HepG2 (cell line): ENCODE measurements at regions not wholly inside any gene's neighbourhood (a gene's known extent, or its start where the extent isn't known, plus 50 kb on each side); places are given as distances from the start of the nearest gene placed in this dataset.

Experiments used
- ATAC-seq: fragments of 200-7000 bp; cut with Tn5 transposase; 3 replicates; pipeline ENCODE4 v1.9.1; 2020; ENCODE audit warnings: mild to moderate bottlenecking, moderate library complexity
- BruUV-seq: library from RNA; stranded (reverse); fragments of 400-500 nt; replicated peaks from 2 replicates; lab custom pipeline; 2021; lab: Mats Ljungman, UMichigan
- CTCF ChIA-PET: fragments of 300-600 bp; formaldehyde crosslinking; extraction: SDS; loops from one replicate; lab custom pipeline; 2021; ENCODE audit warnings: low total read pairs, inconsistent platforms, low intra/inter-chr PET ratio; lab: Yijun Ruan, JAX
- POLR2A ChIA-PET: fragments of 350-600 bp; sonication (Branson Sonifier 250); formaldehyde crosslinking; loops from one replicate; lab custom pipeline; 2020; ENCODE audit warnings: antibody characterized with exemption, inconsistent platforms; lab: Yijun Ruan, JAX
- DNase-seq: peaks from one replicate; pipeline ENCODE4 v3.0.0-alpha.2; 2015; ENCODE audit warnings: low spot score
- FAIRE-seq: peaks from 3 replicates; lab custom pipeline; 2011; peaks lifted over from hg19 to GRCh38; lab: Jason Lieb, UNC
- H2AFZ ChIP-seq: one replicate; pipeline ENCODE4 v1.6.1; 2011; ENCODE audit warnings: low read length, inconsistent platforms
- H3K27ac ChIP-seq: fragments of 300-600 bp; 3 replicates; pipeline ENCODE4 v1.8.0; 2011; ENCODE audit warnings: mixed run types, mild to moderate bottlenecking, mixed read lengths, low read length, inconsistent platforms; ENCODE audit not compliant: insufficient read depth; ENCODE audit errors: extremely low read length
- H3K27me3 ChIP-seq, 2 experiments: fragments of 200-600 bp in 1 of 2; 2 replicates in 1 of 2; 3 replicates in 1 of 2; pipeline versions ENCODE4 v1.6.0 to v1.8.0; 2011; ENCODE audit warnings: low read length in 2 of 2, mild to moderate bottlenecking in 2 of 2, moderate library complexity in 2 of 2, inconsistent platforms in 1 of 2; ENCODE audit not compliant: insufficient read depth in 2 of 2, control insufficient read depth in 1 of 2
- H3K36me3 ChIP-seq, 2 experiments: fragments of 200-600 bp in 1 of 2; replicated peaks in 1 of 2; 2 replicates in 1 of 2; 3 replicates in 1 of 2; pipeline versions ENCODE4 v1.5.1 to v1.8.0; 2011; ENCODE audit warnings: low read length in 2 of 2, inconsistent platforms in 1 of 2; ENCODE audit not compliant: insufficient read depth in 2 of 2, control insufficient read depth in 1 of 2
- H3K4me1 ChIP-seq: 2 replicates; pipeline ENCODE4 v1.5.1; 2012; ENCODE audit warnings: low read length, inconsistent platforms; ENCODE audit not compliant: insufficient read depth
- H3K4me2 ChIP-seq: 2 replicates; pipeline ENCODE4 v1.6.0; 2011; ENCODE audit warnings: low read depth, low read length, inconsistent platforms
- H3K4me3 ChIP-seq, 3 experiments: fragments of 200-600 bp in 1 of 3; sonication (generic), shearing (Covaris generic) in 1 of 3; replicated peaks in 1 of 3; 2 replicates each; pipeline ENCODE4 v1.5.1; 2011 to 2016; ENCODE audit warnings: low read length in 3 of 3, inconsistent platforms in 2 of 3, low read depth in 2 of 3, mild to moderate bottlenecking in 2 of 3, control low read depth in 1 of 3, mixed read lengths in 1 of 3; ENCODE audit not compliant: insufficient read depth in 1 of 3
- H3K79me2 ChIP-seq: one replicate; pipeline ENCODE4 v1.6.1; 2011; ENCODE audit warnings: low read length, inconsistent platforms; ENCODE audit not compliant: insufficient read depth
- H3K9ac ChIP-seq: 2 replicates; pipeline ENCODE4 v1.6.0; 2011; ENCODE audit warnings: mild to moderate bottlenecking, low read depth, low read length, inconsistent platforms; ENCODE audit not compliant: insufficient read depth
- H3K9me3 ChIP-seq: 2 replicates; pipeline ENCODE4 v1.5.1; 2012; ENCODE audit warnings: mild to moderate bottlenecking, low read length
- H4K20me1 ChIP-seq: 2 replicates; pipeline ENCODE4 v1.6.0; 2011; ENCODE audit warnings: inconsistent platforms, mild to moderate bottlenecking, low read length, moderate library complexity; ENCODE audit not compliant: insufficient read depth
- CCAR2 ChIP-seq: fragments of 200-400 bp; formaldehyde crosslinking; optimal IDR thresholded peaks from 2 replicates; pipeline ENCODE3; 2018; ENCODE audit warnings: low read depth, mild to moderate bottlenecking, low read length, moderate library complexity
- IKZF1 ChIP-seq: fragments of 450-650 bp; IDR thresholded peaks from 2 replicates; pipeline ENCODE4 v1.7.1; 2016
- KMT2B ChIP-seq: IDR thresholded peaks from 2 replicates; pipeline ENCODE4 v1.6.1; 2016; ENCODE audit warnings: missing genetic modification reagents, missing compliant biosample characterization
- SMYD3 ChIP-seq: sonication (generic); formaldehyde crosslinking; IDR thresholded peaks from 2 replicates; pipeline ENCODE4 v1.8.1; 2023; ENCODE audit warnings: mild to moderate bottlenecking, missing genetic modification reagents
- ZFP62 ChIP-seq: sonication (generic); formaldehyde crosslinking; IDR thresholded peaks from 2 replicates; pipeline ENCODE4 v1.4.0; 2020; ENCODE audit warnings: missing genetic modification reagents
- ZNF225 ChIP-seq: sonication (generic); formaldehyde crosslinking; IDR thresholded peaks from 2 replicates; pipeline ENCODE4 v1.4.0; 2020; ENCODE audit warnings: mild to moderate bottlenecking, missing genetic modification reagents
- ZNF335 ChIP-seq: sonication (generic); formaldehyde crosslinking; IDR thresholded peaks from 2 replicates; pipeline ENCODE4 v1.4.0; 2020; ENCODE audit warnings: missing genetic modification reagents
- WGBS: methylation state at CpG from one replicate; pipeline ENCODE4 v1.1.6; 2017; ENCODE audit warnings: low lambda C conversion rate; 5-methylcytosine and 5-hydroxymethylcytosine counted together
- in situ Hi-C: cut with HindIII; loops from 2 replicates; pipeline ENCODE4 v1.10.0; 2017; ENCODE audit warnings: low pct_unique_long_range_greater_than_20kb; ENCODE audit not compliant: extremely low pct_ligation_motif_present
- intact Hi-C: fragments of 100-400 bp; cut with micrococcal nuclease; formaldehyde crosslinking; loops from one replicate; pipeline ENCODE4 v1.10.0; 2022; ENCODE audit not compliant: unreplicated experiment
- TF ChIP-seq, protein P1 (sequence below): sonication (generic); formaldehyde crosslinking; conservative IDR thresholded peaks from 2 replicates; pipeline ENCODE4 v1.8.0; 2022; ENCODE audit warnings: missing genetic modification reagents
- TF ChIP-seq, protein P2 (sequence below): sonication (generic); formaldehyde crosslinking; IDR thresholded peaks from 2 replicates; pipeline ENCODE4 v1.8.0; 2022; ENCODE audit warnings: missing genetic modification reagents, mild to moderate bottlenecking, borderline replicate concordance
- TF ChIP-seq, protein P3 (sequence below): sonication (generic); formaldehyde crosslinking; IDR thresholded peaks from 2 replicates; pipeline ENCODE4 v1.4.0; 2020; ENCODE audit warnings: missing genetic modification reagents

DNA sequence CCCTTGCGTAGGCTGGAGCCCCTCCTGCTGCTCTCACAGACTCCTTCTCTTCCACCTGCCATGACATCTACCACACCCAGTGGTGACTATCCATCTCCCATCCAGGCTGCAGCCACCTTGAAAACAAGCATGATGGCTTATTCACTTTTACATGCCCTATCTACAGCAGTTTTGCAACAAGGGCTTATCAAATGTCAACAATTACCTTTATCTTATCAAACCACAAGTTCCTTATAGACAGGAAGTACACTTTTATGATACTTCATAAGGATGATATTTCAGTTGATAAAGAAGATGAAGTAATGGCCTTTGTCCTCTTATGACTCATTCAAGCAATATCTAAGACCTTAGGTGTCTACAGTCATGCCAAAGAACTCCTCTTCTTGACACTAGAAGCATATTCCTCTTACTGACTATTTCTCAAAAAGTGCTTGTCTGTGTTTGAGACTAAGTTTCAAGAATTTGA, 125.3 kb upstream of the SPRED1 start (continued):
- TF ChIP-seq SMYD3 (CRISPR knock-in tag): no peak
- no peak for TF ChIP-seq ZFP62 (CRISPR knock-in tag)
- no peak for TF ChIP-seq IKZF1

DNA sequence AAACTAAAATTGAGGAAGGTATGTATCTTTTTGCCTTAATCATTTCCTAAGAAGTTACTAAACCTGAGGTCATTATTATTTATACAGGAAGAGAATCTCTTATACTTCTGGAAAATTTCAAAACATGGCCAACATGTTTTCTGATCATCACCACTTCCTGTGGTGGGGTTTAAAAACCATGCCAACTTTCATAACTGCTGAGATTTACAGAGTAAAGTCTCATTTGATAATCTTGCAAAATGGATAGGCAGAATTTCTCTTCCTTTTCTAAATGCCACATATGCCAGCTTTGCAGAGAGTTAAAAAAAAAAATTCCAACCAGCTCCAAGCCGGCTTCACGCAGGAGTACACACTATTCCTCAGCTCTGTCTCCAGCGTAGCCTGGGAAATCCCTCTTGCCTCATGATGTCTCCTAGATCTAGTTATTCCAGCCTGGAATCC, 124.3 kb upstream of the SPRED1 start:
- Histone ChIP-seq H3K9me3 (no peaks in the 10 kb centered on the region), H3K4me1 (no peaks in the 10 kb centered on the region), H3K27ac (no peak overlapping the region), H3K27me3 (no peaks in the 10 kb centered on the region), H4K20me1 (no peaks in the 10 kb centered on the region)
- WGBS: 13% methylated on average over 3 of the region's 3 CpGs
- no TSS peak for BruUV-seq
- no peak for DNase-seq
- POLR2A ChIA-PET: no interaction called here
- TF ChIP-seq SMYD3 (CRISPR knock-in tag) (no peak), KMT2B (CRISPR knock-in tag) (no peak), ZNF225 (CRISPR knock-in tag) (no peak), ZNF335 (CRISPR knock-in tag) (no peak), CCAR2 (no peak)
- TF ChIP-seq, protein P1, sequence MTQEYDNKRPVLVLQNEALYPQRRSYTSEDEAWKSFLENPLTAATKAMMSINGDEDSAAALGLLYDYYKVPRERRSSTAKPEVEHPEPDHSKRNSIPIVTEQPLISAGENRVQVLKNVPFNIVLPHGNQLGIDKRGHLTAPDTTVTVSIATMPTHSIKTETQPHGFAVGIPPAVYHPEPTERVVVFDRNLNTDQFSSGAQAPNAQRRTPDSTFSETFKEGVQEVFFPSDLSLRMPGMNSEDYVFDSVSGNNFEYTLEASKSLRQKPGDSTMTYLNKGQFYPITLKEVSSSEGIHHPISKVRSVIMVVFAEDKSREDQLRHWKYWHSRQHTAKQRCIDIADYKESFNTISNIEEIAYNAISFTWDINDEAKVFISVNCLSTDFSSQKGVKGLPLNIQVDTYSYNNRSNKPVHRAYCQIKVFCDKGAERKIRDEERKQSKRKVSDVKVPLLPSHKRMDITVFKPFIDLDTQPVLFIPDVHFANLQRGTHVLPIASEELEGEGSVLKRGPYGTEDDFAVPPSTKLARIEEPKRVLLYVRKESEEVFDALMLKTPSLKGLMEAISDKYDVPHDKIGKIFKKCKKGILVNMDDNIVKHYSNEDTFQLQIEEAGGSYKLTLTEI (CRISPR knock-in tag): no peak
- TF ChIP-seq, protein P2, sequence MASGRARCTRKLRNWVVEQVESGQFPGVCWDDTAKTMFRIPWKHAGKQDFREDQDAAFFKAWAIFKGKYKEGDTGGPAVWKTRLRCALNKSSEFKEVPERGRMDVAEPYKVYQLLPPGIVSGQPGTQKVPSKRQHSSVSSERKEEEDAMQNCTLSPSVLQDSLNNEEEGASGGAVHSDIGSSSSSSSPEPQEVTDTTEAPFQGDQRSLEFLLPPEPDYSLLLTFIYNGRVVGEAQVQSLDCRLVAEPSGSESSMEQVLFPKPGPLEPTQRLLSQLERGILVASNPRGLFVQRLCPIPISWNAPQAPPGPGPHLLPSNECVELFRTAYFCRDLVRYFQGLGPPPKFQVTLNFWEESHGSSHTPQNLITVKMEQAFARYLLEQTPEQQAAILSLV (CRISPR knock-in tag): no peak
- TF ChIP-seq, protein P3, sequence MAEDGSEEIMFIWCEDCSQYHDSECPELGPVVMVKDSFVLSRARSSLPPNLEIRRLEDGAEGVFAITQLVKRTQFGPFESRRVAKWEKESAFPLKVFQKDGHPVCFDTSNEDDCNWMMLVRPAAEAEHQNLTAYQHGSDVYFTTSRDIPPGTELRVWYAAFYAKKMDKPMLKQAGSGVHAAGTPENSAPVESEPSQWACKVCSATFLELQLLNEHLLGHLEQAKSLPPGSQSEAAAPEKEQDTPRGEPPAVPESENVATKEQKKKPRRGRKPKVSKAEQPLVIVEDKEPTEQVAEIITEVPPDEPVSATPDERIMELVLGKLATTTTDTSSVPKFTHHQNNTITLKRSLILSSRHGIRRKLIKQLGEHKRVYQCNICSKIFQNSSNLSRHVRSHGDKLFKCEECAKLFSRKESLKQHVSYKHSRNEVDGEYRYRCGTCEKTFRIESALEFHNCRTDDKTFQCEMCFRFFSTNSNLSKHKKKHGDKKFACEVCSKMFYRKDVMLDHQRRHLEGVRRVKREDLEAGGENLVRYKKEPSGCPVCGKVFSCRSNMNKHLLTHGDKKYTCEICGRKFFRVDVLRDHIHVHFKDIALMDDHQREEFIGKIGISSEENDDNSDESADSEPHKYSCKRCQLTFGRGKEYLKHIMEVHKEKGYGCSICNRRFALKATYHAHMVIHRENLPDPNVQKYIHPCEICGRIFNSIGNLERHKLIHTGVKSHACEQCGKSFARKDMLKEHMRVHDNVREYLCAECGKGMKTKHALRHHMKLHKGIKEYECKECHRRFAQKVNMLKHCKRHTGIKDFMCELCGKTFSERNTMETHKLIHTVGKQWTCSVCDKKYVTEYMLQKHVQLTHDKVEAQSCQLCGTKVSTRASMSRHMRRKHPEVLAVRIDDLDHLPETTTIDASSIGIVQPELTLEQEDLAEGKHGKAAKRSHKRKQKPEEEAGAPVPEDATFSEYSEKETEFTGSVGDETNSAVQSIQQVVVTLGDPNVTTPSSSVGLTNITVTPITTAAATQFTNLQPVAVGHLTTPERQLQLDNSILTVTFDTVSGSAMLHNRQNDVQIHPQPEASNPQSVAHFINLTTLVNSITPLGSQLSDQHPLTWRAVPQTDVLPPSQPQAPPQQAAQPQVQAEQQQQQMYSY (CRISPR knock-in tag): no peak
- TF ChIP-seq, all 625 proteins: peak for 0
- no peak for FAIRE-seq
- Histone ChIP-seq H2AFZ (no peak overlapping the region), H3K79me2 (no peaks in the 10 kb centered on the region), H3K4me2 (no peak overlapping the region), H3K36me3 (no peaks in the 10 kb centered on the region), H3K9ac (no peak overlapping the region), H3K4me3 (no peak overlapping the region)
- in situ Hi-C loops (no loop called here), intact Hi-C loops (no loop called here)
- ATAC-seq: no peak
- CTCF ChIA-PET: no interaction called here
